Suprapubic skin (tissue), 4 donors: ENCODE measurements at regions not wholly inside any gene's neighbourhood (a gene's known extent, or its start where the extent isn't known, plus 50 kb on each side); places are given as distances from the start of the nearest gene placed in this dataset.

ENCODE experiments used
- DNase-seq, 2 donors: peaks; one replicate each; pipeline ENCODE4 v3.0.0-alpha.2; 2019; ENCODE audit warnings: low spot score in 2 of 2
- H3K27ac ChIP-seq: fragments of 200-600 bp; sonication (generic); one replicate; pipeline ENCODE4 v1.5.1; 2019
- H3K27me3 ChIP-seq: fragments of 200-600 bp; sonication (generic); one replicate; pipeline ENCODE4 v1.5.1; 2019
- H3K36me3 ChIP-seq: fragments of 200-600 bp; sonication (generic); one replicate; pipeline ENCODE4 v1.5.1; 2019
- H3K4me1 ChIP-seq: fragments of 200-600 bp; sonication (generic); one replicate; pipeline ENCODE4 v1.5.1; 2019
- H3K4me3 ChIP-seq: fragments of 200-600 bp; sonication (generic); one replicate; pipeline ENCODE4 v1.5.1; 2019; ENCODE audit warnings: mild to moderate bottlenecking
- H3K9me3 ChIP-seq: fragments of 200-600 bp; sonication (generic); one replicate; pipeline ENCODE4 v1.5.1; 2019
- CTCF ChIP-seq, 2 donors: fragments of 200-600 bp in 1 of 2; fragments of 450-650 bp in 1 of 2; sonication (generic) in 1 of 2; IDR thresholded peaks; one replicate each; pipeline ENCODE4 v1.5.1; 2016 to 2019; ENCODE audit warnings: antibody characterized with exemption in 2 of 2, mild to moderate bottlenecking in 1 of 2, moderate library complexity in 1 of 2
- EP300 ChIP-seq: sonication (generic); formaldehyde crosslinking; IDR thresholded peaks from one replicate; pipeline ENCODE4 v1.6.1; 2017; ENCODE audit warnings: antibody characterized with exemption
- POLR2A ChIP-seq, 2 donors: fragments of 450-650 bp; IDR thresholded peaks; one replicate each; pipeline ENCODE4 v1.6.1; 2017; ENCODE audit warnings: antibody characterized with exemption in 2 of 2, mild to moderate bottlenecking in 2 of 2, moderate library complexity in 2 of 2
- POLR2AphosphoS5 ChIP-seq, 3 donors: sonication (generic); formaldehyde crosslinking; IDR thresholded peaks; one replicate each; pipeline ENCODE4 v1.6.1; 2017; ENCODE audit warnings: antibody characterized with exemption in 3 of 3
- WGBS: methylation state at CpG from one replicate; pipeline ENCODE4 v1.1.5; 2018; 5-methylcytosine and 5-hydroxymethylcytosine counted together

GRCh38 chr2:122764014-122764413 is 1008.6 kb downstream of the TSN start:
- Histone ChIP-seq H3K36me3 (no peaks in the 10 kb centered on the region), H3K27me3 (no peaks in the 10 kb centered on the region), H3K27ac (no peak overlapping the region), H3K9me3 (peaks cover 4% of the 10 kb centered on the region), H3K4me1 (no peaks in the 10 kb centered on the region), H3K4me3 (no peak overlapping the region)
- DNase-seq: no peak
- 84% methylated on average over 3 of the region's 3 CpGs for WGBS
- TF ChIP-seq POLR2AphosphoS5 (IDR thresholded peaks at IDR 0.05): no peak
- no peak for TF ChIP-seq CTCF (IDR thresholded peaks at IDR 0.05)
- no peak for TF ChIP-seq EP300
- no peak for TF ChIP-seq POLR2A (IDR thresholded peaks at IDR 0.05)

- DNase-seq: no peak
- H3K4me3 ChIP-seq: no peak overlapping the region
- H3K27me3 ChIP-seq: no peaks in the 10 kb centered on the region
- no peak overlapping the region for H3K27ac ChIP-seq
- H3K9me3 ChIP-seq: no peaks in the 10 kb centered on the region
- H3K36me3 ChIP-seq: no peaks in the 10 kb centered on the region
- TF ChIP-seq CTCF (IDR thresholded peaks at IDR 0.05): no peak
- TF ChIP-seq POLR2A (IDR thresholded peaks at IDR 0.05): no peak
- TF ChIP-seq POLR2AphosphoS5 (IDR thresholded peaks at IDR 0.05): no peak
- no peak for TF ChIP-seq EP300
- H3K4me1 ChIP-seq: no peaks in the 10 kb centered on the region
- 91% methylated on average over 1 of the region's 1 CpG for WGBS
Measured at GRCh38 chr2:122780251-122780650, 1024.8 kb downstream of the TSN start.

- H3K27ac ChIP-seq: no peak overlapping the region
- no peaks in the 10 kb centered on the region for H3K27me3 ChIP-seq
- no peak for TF ChIP-seq POLR2A (IDR thresholded peaks at IDR 0.05)
- TF ChIP-seq EP300: no peak
- TF ChIP-seq POLR2AphosphoS5 (IDR thresholded peaks at IDR 0.05): no peak
- no peak for TF ChIP-seq CTCF (IDR thresholded peaks at IDR 0.05)
- no peaks in the 10 kb centered on the region for H3K9me3 ChIP-seq
- H3K36me3 ChIP-seq: no peaks in the 10 kb centered on the region
- H3K4me3 ChIP-seq: no peak overlapping the region
- H3K4me1 ChIP-seq: no peaks in the 10 kb centered on the region
- 97% methylated on average over 2 of the region's 2 CpGs for WGBS
- no peak for DNase-seq
Measured at GRCh38 chr2:122794100-122794499, 1038.6 kb downstream of the TSN start.

- Histone ChIP-seq H3K27me3 (no peaks in the 10 kb centered on the region), H3K9me3 (peaks cover 3% of the 10 kb centered on the region), H3K36me3 (no peaks in the 10 kb centered on the region), H3K4me1 (no peaks in the 10 kb centered on the region), H3K4me3 (no peak overlapping the region), H3K27ac (no peak overlapping the region)
- 78% methylated on average over 5 of the region's 5 CpGs for WGBS
- TF ChIP-seq CTCF (IDR thresholded peaks at IDR 0.05): no peak
- no peak for TF ChIP-seq POLR2AphosphoS5 (IDR thresholded peaks at IDR 0.05)
- TF ChIP-seq POLR2A (IDR thresholded peaks at IDR 0.05): no peak
- TF ChIP-seq EP300: no peak
- no peak for DNase-seq
Measured at GRCh38 chr2:122795763-122796162, 1040.3 kb downstream of the TSN start.

- Histone ChIP-seq H3K36me3 (no peaks in the 10 kb centered on the region), H3K4me1 (no peaks in the 10 kb centered on the region), H3K4me3 (no peak overlapping the region), H3K27me3 (no peaks in the 10 kb centered on the region), H3K27ac (no peak overlapping the region), H3K9me3 (peaks cover 3% of the 10 kb centered on the region)
- TF ChIP-seq POLR2A (IDR thresholded peaks at IDR 0.05) (no peak), POLR2AphosphoS5 (IDR thresholded peaks at IDR 0.05) (no peak), EP300 (no peak), CTCF (IDR thresholded peaks at IDR 0.05) (no peak)
- no peak for DNase-seq
Measured at GRCh38 chr2:122799391-122799790, 1043.9 kb downstream of the TSN start.
